ENCODE measurements at regions not wholly inside any gene's neighbourhood (a gene's known extent, or its start where the extent isn't known, plus 50 kb on each side); places are given as distances from the start of the nearest gene placed in this dataset.

GRCh38 chr13:105395041-105395440 lies 1140.4 kb downstream of the EFNB2 start:
- no peaks in the 10 kb centered on the region for H3K9me3 ChIP-seq (ENCODE audit: control insufficient read depth, low read length)
- no peaks in the 10 kb centered on the region for H3K4me1 ChIP-seq (ENCODE audit: control insufficient read depth, insufficient read depth, low read length)
- H3K27me3 Mint-ChIP-seq (ENCODE audit: insufficient read depth), result no peaks in the 10 kb centered on the region
- H3K9me3 Mint-ChIP-seq, result no peaks in the 10 kb centered on the region
- no peaks in the 10 kb centered on the region for H3K27me3 ChIP-seq (ENCODE audit: control insufficient read depth, insufficient read depth, low read length, poor library complexity, severe bottlenecking)
- WGBS, 2 experiments (ENCODE audit: insufficient coverage in 1 of 2, insufficient read length in 1 of 2), result 86 to 87% methylated on average over 1 of the region's 1 CpG
- DNase-seq, result no peak
- no peak for TF ChIP-seq CTCF (conservative IDR thresholded peaks at IDR 0.05)
- H3K4me1 Mint-ChIP-seq, result no peaks in the 10 kb centered on the region
- no peak overlapping the region for H3K9ac ChIP-seq (ENCODE audit: extremely low read depth, low read length, poor library complexity, severe bottlenecking)
- no peaks in the 10 kb centered on the region for H3K36me3 ChIP-seq (ENCODE audit: control insufficient read depth, insufficient read depth, low read length)
- no peak overlapping the region for H3K27ac Mint-ChIP-seq
- no peak overlapping the region for H3K4me3 Mint-ChIP-seq
- H3K36me3 Mint-ChIP-seq (ENCODE audit: low read depth), result no peaks in the 10 kb centered on the region
- H3K4me3 ChIP-seq (ENCODE audit: low read length), result no peak overlapping the region
- H3K27ac ChIP-seq (ENCODE audit: low read depth, low read length), result no peak overlapping the region

GRCh38 chr13:105389373-105389772 lies 1146.1 kb downstream of the EFNB2 start:
- TF ChIP-seq CTCF (conservative IDR thresholded peaks at IDR 0.05), result no peak
- no peak for DNase-seq
- Histone ChIP-seq H3K9me3 (ENCODE audit: control insufficient read depth, low read length) (no peaks in the 10 kb centered on the region), H3K27me3 (ENCODE audit: control insufficient read depth, insufficient read depth, low read length, poor library complexity, severe bottlenecking) (no peaks in the 10 kb centered on the region), H3K4me1 (ENCODE audit: control insufficient read depth, insufficient read depth, low read length) (no peaks in the 10 kb centered on the region), H3K36me3 (ENCODE audit: control insufficient read depth, insufficient read depth, low read length) (no peaks in the 10 kb centered on the region), H3K4me3 (ENCODE audit: low read length) (no peak overlapping the region), H3K9ac (ENCODE audit: extremely low read depth, low read length, poor library complexity, severe bottlenecking) (no peak overlapping the region), H3K27ac (ENCODE audit: low read depth, low read length) (no peak overlapping the region)
- no peaks in the 10 kb centered on the region for H3K27me3 Mint-ChIP-seq (ENCODE audit: insufficient read depth)
- no peaks in the 10 kb centered on the region for H3K36me3 Mint-ChIP-seq (ENCODE audit: low read depth)
- no peaks in the 10 kb centered on the region for H3K9me3 Mint-ChIP-seq
- H3K27ac Mint-ChIP-seq, result no peak overlapping the region
- WGBS, 2 experiments (ENCODE audit: insufficient coverage in 1 of 2, insufficient read length in 1 of 2), result 95% methylated on average over 2 of the region's 2 CpGs; no CpG with 5 or more reads in 1 of the 2 experiments
- no peak overlapping the region for H3K4me3 Mint-ChIP-seq
- H3K4me1 Mint-ChIP-seq, result no peaks in the 10 kb centered on the region

- H3K9me3 Mint-ChIP-seq, result no peaks in the 10 kb centered on the region
- no peak for DNase-seq
- no peak for TF ChIP-seq CTCF (conservative IDR thresholded peaks at IDR 0.05)
- H3K9me3 ChIP-seq (ENCODE audit: control insufficient read depth, low read length), result no peaks in the 10 kb centered on the region
- H3K4me1 Mint-ChIP-seq, result no peaks in the 10 kb centered on the region
- H3K27me3 ChIP-seq (ENCODE audit: control insufficient read depth, insufficient read depth, low read length, poor library complexity, severe bottlenecking), result no peaks in the 10 kb centered on the region
- H3K27ac ChIP-seq (ENCODE audit: low read depth, low read length), result no peak overlapping the region
- 79 to 94% methylated on average over 6 to 7 of the region's 7 CpGs for WGBS, 2 experiments (ENCODE audit: insufficient coverage in 1 of 2, insufficient read length in 1 of 2)
- H3K9ac ChIP-seq (ENCODE audit: extremely low read depth, low read length, poor library complexity, severe bottlenecking), result no peak overlapping the region
- H3K4me3 Mint-ChIP-seq, result no peak overlapping the region
- H3K36me3 Mint-ChIP-seq (ENCODE audit: low read depth), result no peaks in the 10 kb centered on the region
- H3K27ac Mint-ChIP-seq, result no peak overlapping the region
- H3K36me3 ChIP-seq (ENCODE audit: control insufficient read depth, insufficient read depth, low read length), result no peaks in the 10 kb centered on the region
- no peaks in the 10 kb centered on the region for H3K27me3 Mint-ChIP-seq (ENCODE audit: insufficient read depth)
- no peak overlapping the region for H3K4me3 ChIP-seq (ENCODE audit: low read length)
- H3K4me1 ChIP-seq (ENCODE audit: control insufficient read depth, insufficient read depth, low read length), result no peaks in the 10 kb centered on the region
Measured at GRCh38 chr13:105377452-105377851, 1158.0 kb downstream of the EFNB2 start.

Data from endodermal cell (in vitro differentiated cells).